GM21526 (cell line): ENCODE measurements at regions not wholly inside any gene's neighbourhood (a gene's known extent, or its start where the extent isn't known, plus 50 kb on each side); places are given as distances from the start of the nearest gene placed in this dataset.
"Not testable (repeated sequence)": the region's sequence is repeated elsewhere in the genome, so short reads cannot be mapped to it uniquely, and the experiment has no call there.

Source experiments
- ATAC-seq: cut with Tn5 transposase; IDR thresholded peaks from one replicate; pipeline ENCODE4 v1.9.1; 2021; ENCODE audit warnings: moderate library complexity; ENCODE audit not compliant: unreplicated experiment, low FRiP score

DNA sequence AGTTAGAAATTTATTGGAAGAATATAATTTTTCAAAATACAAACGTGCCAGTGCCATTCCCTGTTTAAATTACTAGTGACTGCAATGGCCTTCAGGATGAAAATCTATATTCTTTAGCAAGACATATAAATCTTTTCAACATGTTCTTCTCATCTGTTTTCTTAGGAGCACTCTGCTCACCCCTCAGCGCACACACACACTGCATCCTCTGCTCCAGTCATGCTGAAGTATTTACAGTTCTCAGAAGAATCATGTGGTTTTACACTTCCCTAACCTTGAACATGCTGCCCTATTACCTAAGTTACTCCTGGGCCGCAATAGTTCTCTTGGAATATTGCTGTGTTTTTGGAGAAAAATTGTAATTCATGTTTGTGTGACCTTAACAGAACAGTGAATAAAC lies 820.6 kb downstream of the CDH8 start:
- no peak for ATAC-seq

DNA sequence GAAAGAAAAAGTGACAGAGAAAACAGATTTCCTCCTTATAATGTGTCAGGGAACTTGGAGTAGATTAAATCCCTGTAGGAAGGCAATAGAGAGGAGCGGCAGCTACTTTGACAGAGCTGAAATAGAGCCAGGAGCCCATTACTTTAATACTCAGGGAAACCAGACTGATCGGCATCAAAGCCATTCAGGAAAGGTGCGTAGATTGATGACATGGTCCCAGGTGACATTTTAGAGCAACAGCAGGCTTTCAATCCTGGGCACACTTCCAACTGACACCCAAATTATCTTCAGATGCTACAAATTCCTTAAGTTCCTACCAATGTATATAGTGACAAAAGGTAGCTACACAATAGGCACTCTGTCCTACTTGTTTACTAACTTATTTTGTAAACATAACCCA lies 821.5 kb downstream of the CDH8 start:
- ATAC-seq = no peak

DNA sequence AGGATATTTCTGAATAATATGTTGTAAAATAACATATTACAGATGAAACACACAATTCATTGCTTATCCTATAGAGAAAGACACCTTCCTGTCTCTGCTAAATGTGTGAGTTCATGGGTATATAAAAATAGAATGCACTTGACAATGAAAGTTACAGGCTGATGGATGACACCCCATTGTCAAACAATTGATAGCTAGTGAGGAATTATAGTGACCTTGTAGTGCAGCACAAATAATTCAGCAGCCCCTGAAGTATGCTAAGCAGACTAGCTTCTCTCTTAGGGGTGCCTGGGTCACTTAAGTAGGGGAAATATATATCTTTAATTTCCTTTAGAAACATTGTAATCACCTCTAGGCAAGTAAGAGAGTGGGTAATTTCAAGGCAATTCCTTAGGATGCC lies 826.2 kb downstream of the CDH8 start:
- ATAC-seq = no peak

DNA sequence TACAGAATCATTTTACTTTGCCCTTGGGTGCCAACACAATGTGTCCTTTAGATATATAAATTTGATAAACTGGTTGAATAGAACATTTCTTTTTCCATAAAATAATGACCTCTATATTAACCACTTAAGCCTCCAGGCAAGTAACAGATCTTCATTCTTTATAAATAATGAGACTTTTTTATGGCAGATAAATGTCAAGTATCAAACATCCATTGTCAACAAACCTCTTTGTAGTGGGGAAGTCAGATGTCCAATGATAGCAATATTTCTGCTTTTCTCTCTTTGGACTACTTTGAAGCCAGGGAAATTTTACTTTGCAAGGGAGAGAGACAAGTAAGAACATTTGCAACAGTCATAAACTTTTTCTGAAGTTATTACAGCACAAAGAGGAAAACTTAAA lies 841.2 kb downstream of the CDH8 start:
- ATAC-seq = no peak

GRCh38 chr16:61194573-61194972 lies 841.7 kb downstream of the CDH8 start:
- ATAC-seq = no peak

DNA sequence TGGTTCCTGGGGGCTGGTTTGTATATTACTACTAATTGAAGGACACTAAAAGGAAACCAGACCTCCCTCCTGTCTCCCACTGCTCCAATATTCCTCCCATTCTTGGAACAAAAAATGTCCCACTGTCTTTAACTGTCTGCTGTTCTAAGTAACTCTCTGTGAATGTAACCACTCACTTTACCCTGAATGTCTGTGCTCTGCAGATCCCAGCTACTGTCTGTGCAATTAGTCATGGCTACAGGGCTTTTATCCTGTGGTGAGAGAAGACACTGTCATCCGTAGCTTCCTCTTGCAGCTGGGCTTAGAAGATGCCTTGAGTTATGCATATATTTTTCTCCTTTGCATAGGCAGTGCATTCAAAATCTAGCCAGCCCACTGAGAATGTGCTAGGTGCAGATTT lies 853.8 kb downstream of the CDH8 start:
- ATAC-seq = no peak

DNA sequence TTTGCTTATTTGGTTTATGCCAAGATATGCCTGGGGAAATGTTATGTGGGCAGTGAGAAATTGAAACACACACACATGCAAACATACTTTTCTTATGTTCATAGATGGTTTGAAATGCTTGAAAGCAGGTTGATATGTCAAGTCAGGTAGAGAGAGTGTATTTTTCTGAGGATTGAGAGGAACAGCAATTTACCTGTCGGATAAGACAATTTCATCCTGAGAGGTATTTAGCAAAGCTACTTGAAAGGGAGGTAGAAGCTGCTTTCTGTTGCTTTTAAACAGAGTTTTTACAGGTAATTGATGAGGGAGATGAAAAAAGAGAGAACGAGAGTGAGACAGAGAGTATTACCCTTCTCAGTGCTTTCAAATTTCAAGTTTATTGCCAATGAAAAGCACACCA lies 854.3 kb downstream of the CDH8 start:
- no peak for ATAC-seq

DNA sequence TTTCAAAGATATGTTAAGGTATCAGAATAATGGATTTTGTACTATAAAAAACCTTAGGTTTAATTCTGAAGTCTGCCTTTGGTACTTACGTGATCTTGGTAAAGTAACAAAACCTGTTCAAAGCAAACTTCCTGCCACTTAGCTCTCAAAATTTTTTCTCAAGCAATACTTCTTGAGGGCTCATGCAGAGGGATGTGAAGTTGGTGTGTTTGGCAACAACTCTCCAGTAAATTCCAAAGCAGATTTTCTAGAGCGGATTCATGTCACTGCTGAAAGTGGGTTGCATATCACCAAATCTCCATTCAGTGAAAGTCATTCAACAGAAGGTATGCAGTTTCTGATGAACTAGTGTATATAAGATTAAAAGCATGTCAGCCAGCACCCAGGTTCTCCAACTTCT lies 856.7 kb downstream of the CDH8 start:
- ATAC-seq = no peak

DNA sequence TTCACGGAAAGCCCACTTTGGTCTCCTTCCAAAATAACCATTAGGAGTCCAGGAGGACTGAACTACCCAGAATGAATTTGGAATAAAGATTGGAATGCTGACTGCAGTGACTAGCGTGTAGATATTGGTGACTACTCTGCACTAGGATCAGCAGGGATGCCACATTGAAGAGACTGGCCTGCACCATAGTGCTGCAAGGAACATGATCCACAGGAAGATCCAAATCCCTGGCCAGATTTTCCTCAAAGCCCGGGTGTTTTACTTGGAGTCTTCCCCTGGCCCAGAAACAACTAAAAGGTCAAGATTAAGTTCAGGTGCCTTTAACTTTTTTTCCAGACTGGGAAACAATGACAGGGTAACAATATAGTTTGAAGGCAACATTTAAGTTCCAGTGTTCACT lies 870.4 kb downstream of the CDH8 start:
- ATAC-seq = no peak

DNA sequence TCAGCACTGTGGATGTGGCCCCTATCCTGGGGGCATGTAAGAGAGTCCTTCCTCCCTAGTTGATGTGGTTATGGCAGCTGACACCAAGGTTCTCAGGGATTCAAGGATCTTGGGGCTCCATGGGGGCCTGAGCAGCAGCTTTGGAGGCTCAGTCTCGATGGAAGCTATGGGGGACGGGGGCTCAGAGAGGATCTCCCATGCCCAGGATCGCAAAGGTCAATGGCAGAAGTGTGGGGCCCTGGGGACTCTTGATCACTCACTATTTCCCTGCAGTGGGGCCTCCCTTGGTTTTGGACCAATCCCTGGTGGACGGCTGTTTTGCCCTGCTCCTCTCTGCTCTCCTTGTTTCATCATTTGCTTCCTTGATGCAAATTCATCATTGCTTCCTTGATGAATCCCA lies 885.9 kb downstream of the CDH8 start:
- ATAC-seq = no peak

- ATAC-seq = no peak
Measured at GRCh38 chr16:61149709-61150108, 886.5 kb downstream of the CDH8 start.

- no peak for ATAC-seq
Measured at GRCh38 chr16:61148930-61149329, 887.3 kb downstream of the CDH8 start.

- ATAC-seq = no peak
Measured at GRCh38 chr16:61146429-61146828, 889.8 kb downstream of the CDH8 start.

DNA sequence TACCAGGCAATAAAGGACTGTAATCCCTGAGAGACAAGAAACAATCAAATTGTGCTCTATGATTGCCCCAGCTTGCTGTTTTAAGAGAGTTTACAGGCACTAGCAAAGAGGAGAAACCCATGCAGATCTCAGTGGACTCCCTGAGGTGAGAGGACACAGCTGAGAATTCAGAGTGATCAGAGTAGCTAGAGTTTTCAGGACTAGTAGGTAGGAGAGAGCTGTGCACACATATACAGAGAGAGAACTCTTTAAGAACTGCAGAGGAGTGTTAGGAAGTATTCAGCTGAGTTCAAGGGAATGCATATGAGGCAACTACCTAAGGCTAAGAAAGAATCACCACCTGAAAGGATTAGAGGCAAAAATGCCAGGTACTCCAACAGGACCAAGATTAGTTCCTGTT lies 904.8 kb downstream of the CDH8 start:
- no peak for ATAC-seq

DNA sequence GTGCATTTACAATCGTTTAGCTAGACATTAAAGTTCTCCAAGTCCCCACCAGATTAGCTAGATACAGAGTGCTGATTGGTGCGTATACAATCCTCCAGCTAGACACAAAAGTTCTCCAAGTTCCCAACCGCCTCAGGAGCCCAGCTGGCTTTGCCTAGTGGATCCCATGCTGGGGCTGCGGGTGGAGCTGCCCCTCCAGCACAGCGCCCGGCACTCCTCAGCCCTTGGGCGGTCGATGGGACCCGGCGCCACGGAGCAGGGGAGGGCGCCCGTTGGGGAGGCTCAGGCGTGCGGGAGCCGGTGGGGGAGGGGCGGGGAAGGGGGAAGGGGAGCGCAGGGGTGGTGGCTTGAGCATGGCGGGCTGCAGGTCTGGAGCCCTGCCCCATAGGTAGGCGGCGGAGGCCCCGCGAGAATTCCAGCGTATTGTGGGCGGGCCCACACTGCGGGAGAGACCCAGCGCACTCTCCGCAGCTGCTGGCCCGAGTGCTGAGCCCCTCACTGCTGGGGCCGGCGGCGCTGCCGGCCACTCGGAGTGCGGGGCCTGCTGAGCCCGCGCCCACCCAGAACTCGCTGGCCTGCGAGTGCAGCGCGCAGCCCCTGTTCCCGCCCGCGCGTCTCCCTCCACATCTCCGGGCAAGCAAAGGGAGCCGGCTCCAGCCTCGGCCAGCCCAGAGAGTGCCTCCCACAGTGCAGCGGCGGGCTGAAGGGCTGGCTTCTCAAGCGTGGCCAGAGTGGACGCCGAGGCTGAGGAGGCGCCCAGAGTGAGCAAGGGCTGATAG lies 907.5 kb downstream of the CDH8 start:
- no peak for ATAC-seq

DNA sequence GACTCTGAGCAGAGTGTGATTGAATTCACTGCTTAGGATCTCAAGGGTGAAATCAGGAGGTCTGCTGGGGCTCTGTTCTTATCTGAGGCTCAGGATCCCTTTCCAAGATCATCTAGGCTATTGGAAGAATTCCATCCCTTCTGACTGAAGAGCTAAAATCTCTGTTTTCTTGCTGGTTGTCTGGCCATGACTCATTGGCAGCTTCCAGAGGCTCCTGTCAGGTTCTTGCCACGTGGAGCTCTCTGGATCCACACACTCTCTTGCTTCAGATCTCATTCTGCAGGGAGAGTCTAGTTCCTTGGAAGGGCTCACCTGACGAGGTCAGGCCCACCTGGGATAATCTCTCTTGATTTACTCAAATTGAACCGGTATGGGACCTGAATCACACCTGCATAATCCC lies 930.7 kb downstream of the CDH8 start:
- no peak for ATAC-seq

DNA sequence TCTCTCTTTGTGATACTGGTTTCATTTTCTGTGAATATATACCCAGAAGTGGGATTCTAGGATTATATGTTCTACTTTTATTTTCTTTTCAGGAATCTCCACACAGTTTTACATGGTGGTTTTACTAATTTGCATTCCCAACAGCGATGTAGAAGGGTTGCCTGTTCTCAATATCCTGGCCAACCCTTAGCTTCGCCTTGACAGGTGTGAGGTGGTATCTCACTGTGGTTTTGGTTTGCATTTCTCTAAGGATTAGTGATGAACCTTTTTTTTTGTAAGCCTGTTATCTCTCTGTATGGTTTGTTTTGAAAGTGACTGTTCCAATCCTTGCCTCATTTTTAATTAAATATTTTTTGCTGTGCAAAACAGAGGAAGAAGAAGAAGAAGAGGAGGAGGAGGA lies 937.7 kb downstream of the CDH8 start:
- ATAC-seq = no peak

GRCh38 chr16:61091300-61091699 lies 944.9 kb downstream of the CDH8 start:
- not testable (repeated sequence) for ATAC-seq

- no peak for ATAC-seq
Measured at GRCh38 chr16:61083711-61084110, 952.5 kb downstream of the CDH8 start.

GRCh38 chr16:61074324-61074723 lies 961.9 kb downstream of the CDH8 start:
- no peak for ATAC-seq

DNA sequence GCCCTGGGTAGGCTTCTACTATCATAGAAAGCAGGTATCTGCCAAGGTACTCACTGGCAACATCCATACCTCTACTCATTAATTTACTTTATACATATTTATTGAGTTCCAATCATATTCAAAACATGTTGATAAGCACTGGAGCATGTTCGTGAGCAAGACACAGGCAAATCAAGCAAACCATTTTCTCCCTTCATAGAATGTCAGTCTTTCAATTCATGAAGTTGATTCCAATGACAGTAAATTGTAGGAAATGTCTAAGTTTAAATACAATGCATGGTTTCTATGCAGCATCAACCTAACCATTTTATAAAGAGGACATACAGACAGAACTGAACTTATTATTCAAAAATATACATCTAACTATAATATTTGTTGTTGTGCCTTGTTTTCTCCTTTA lies 978.6 kb downstream of the CDH8 start:
- ATAC-seq = no peak

DNA sequence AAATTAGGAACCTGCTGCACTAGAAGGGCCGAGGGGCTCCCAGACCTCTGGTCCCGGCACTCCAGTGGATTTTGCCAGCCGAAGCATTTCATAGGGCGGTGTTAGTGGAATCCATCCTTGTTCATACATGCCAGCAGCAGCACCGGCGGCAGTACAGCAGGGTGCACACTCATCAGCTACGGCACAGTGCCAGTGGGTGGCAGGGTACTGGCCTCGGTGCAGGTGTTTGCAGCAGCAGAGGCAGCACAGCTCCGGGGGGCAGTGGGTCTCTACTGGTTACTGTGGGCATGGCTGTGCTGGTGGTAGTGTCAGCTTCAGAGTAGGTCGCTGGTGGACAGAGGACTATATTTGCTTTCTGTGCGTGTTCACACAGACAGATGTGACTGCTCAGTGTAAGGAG lies 985.7 kb downstream of the CDH8 start:
- no peak for ATAC-seq

- no peak for ATAC-seq
Measured at GRCh38 chr16:61045931-61046330, 990.3 kb downstream of the CDH8 start.
